Gastroesophageal sphincter (tissue), 4 donors: ENCODE measurements at regions not wholly inside any gene's neighbourhood (a gene's known extent, or its start where the extent isn't known, plus 50 kb on each side); places are given as distances from the start of the nearest gene placed in this dataset.

Experiments
- ATAC-seq: fragments of 150-250 bp; one replicate; pipeline ENCODE4 v1.9.1; 2016; ENCODE audit warnings: mild to moderate bottlenecking, moderate library complexity
- H3K27ac ChIP-seq, 4 donors: fragments of 200-600 bp; sonication (generic) in 3 of 4; 1 replicate in 3 of 4; 2 replicates in 1 of 4; pipeline ENCODE4 v1.5.1; 2016 to 2019
- H3K27me3 ChIP-seq: fragments of 200-600 bp; sonication (generic); one replicate; pipeline ENCODE4 v1.5.1; 2019
- H3K36me3 ChIP-seq, 2 donors: fragments of 200-600 bp; sonication (generic); one replicate each; pipeline ENCODE4 v1.5.1; 2019; ENCODE audit warnings: control low read depth in 1 of 2
- H3K4me1 ChIP-seq, 3 donors: fragments of 200-600 bp; sonication (generic); 1 replicate in 2 of 3; 2 replicates in 1 of 3; pipeline ENCODE4 v1.5.1; 2016 to 2019; ENCODE audit warnings: control low read depth in 2 of 3
- H3K4me3 ChIP-seq, 2 donors: fragments of 200-600 bp; sonication (generic); one replicate each; pipeline ENCODE4 v1.5.1; 2019; ENCODE audit warnings: mild to moderate bottlenecking in 1 of 2, moderate library complexity in 1 of 2
- H3K9me3 ChIP-seq, 3 donors: fragments of 200-600 bp; sonication (generic); one replicate each; pipeline ENCODE4 v1.5.1; 2017 to 2019; ENCODE audit warnings: control low read depth in 2 of 3
- EP300 ChIP-seq: sonication (generic); formaldehyde crosslinking; IDR thresholded peaks from one replicate; pipeline ENCODE4 v1.6.1; 2017; ENCODE audit warnings: antibody characterized with exemption, mild to moderate bottlenecking
- POLR2A ChIP-seq, 2 donors: fragments of 450-650 bp; IDR thresholded peaks; one replicate each; pipeline ENCODE4 v1.6.1; 2017; ENCODE audit warnings: antibody characterized with exemption in 2 of 2, mild to moderate bottlenecking in 2 of 2, moderate library complexity in 1 of 2
- POLR2AphosphoS5 ChIP-seq: sonication (generic); formaldehyde crosslinking; IDR thresholded peaks from one replicate; pipeline ENCODE4 v1.6.1; 2017; ENCODE audit warnings: antibody characterized with exemption
- WGBS, 2 donors: methylation state at CpG; one replicate each; pipeline ENCODE4 v1.1.5; 2018; ENCODE audit warnings: low coverage in 1 of 2; 5-methylcytosine and 5-hydroxymethylcytosine counted together
- TF ChIP-seq, protein P1 (sequence below), 4 experiments: fragments of 200-600 bp in 2 of 4; fragments of 450-650 bp in 2 of 4; sonication (generic) in 1 of 4; IDR thresholded peaks; one replicate each; pipeline ENCODE4 v1.5.1; 2017 to 2019; ENCODE audit warnings: antibody characterized with exemption in 4 of 4, mild to moderate bottlenecking in 2 of 4, moderate library complexity in 2 of 4

- H3K9me3 ChIP-seq = no peaks in the 10 kb centered on the region
- 28 to 31% methylated on average over 2 of the region's 5 CpGs for WGBS, 2 donors
- H3K4me1 ChIP-seq = peaks cover 0 to 9% (median 0%) of the 10 kb centered on the region in 3 donors
- TF ChIP-seq, protein P1, sequence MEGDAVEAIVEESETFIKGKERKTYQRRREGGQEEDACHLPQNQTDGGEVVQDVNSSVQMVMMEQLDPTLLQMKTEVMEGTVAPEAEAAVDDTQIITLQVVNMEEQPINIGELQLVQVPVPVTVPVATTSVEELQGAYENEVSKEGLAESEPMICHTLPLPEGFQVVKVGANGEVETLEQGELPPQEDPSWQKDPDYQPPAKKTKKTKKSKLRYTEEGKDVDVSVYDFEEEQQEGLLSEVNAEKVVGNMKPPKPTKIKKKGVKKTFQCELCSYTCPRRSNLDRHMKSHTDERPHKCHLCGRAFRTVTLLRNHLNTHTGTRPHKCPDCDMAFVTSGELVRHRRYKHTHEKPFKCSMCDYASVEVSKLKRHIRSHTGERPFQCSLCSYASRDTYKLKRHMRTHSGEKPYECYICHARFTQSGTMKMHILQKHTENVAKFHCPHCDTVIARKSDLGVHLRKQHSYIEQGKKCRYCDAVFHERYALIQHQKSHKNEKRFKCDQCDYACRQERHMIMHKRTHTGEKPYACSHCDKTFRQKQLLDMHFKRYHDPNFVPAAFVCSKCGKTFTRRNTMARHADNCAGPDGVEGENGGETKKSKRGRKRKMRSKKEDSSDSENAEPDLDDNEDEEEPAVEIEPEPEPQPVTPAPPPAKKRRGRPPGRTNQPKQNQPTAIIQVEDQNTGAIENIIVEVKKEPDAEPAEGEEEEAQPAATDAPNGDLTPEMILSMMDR (IDR thresholded peaks at IDR 0.05) = no peak
- TF ChIP-seq POLR2AphosphoS5 (no peak), EP300 (no peak), POLR2A (IDR thresholded peaks at IDR 0.05) (no peak)
- H3K36me3 ChIP-seq = no peaks in the 10 kb centered on the region
- no peak overlapping the region for H3K4me3 ChIP-seq
- H3K27ac ChIP-seq = no peak overlapping the region
- ATAC-seq = no peak
- H3K27me3 ChIP-seq = no peaks in the 10 kb centered on the region
Measured at GRCh38 chr1:55329091-55329490, 113.9 kb upstream of the USP24 start.

- Histone ChIP-seq H3K4me3 (no peak overlapping the region), H3K27ac (no peak overlapping the region), H3K36me3 (no peaks in the 10 kb centered on the region), H3K27me3 (no peaks in the 10 kb centered on the region), H3K4me1 (peaks cover 0 to 9% (median 0%) of the 10 kb centered on the region in 3 donors), H3K9me3 (no peaks in the 10 kb centered on the region)
- WGBS, 2 donors = 61 to 73% methylated on average over 14 of the region's 14 CpGs
- ATAC-seq = no peak
- TF ChIP-seq POLR2A (IDR thresholded peaks at IDR 0.05) (no peak), POLR2AphosphoS5 (no peak), EP300 (no peak)
- TF ChIP-seq, protein P1 (IDR thresholded peaks at IDR 0.05) = no peak
Measured at GRCh38 chr1:55326496-55327243, 111.5 kb upstream of the USP24 start.

GRCh38 chr1:55323760-55324159 lies 108.6 kb upstream of the USP24 start:
- WGBS, 2 donors = 86 to 94% methylated on average over 2 to 5 of the region's 6 CpGs
- Histone ChIP-seq H3K4me3 (no peak overlapping the region), H3K9me3 (no peaks in the 10 kb centered on the region), H3K4me1 (peaks cover 0 to 3% (median 0%) of the 10 kb centered on the region in 3 donors), H3K36me3 (no peaks in the 10 kb centered on the region), H3K27me3 (no peaks in the 10 kb centered on the region), H3K27ac (no peak overlapping the region)
- no peak for ATAC-seq
- TF ChIP-seq, protein P1 (IDR thresholded peaks at IDR 0.05) = no peak
- no peak for TF ChIP-seq POLR2A (IDR thresholded peaks at IDR 0.05)
- TF ChIP-seq POLR2AphosphoS5 = no peak
- TF ChIP-seq EP300 = no peak

DNA sequence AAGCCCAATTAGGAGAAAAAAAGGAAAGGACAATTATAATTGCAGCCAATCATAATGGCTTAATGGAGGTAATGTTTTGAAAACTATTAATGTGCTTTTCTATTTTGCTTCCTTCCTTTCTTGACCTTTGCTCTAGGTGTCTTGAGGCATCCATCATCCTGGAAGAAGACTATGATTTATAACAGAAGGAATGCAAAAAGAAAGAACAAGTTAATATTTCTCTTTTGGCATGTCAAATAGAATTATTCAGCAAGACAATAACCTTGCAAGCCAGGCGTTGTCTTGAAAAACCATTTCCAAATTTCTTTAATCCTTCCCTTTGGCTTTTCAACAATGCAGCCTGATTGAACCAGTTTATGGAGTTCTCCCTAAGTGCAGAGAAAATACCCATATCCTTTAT lies 107.7 kb upstream of the USP24 start:
- H3K27me3 ChIP-seq = no peaks in the 10 kb centered on the region
- H3K36me3 ChIP-seq = no peaks in the 10 kb centered on the region
- no peak for ATAC-seq
- no peak overlapping the region for H3K4me3 ChIP-seq
- 47% methylated on average over 1 of the region's 1 CpG; no CpG with 5 or more reads in 1 of the 2 donors for WGBS, 2 donors
- no peaks in the 10 kb centered on the region for H3K9me3 ChIP-seq
- peaks cover 0 to 3% (median 0%) of the 10 kb centered on the region in 3 donors for H3K4me1 ChIP-seq
- H3K27ac ChIP-seq = no peak overlapping the region
- TF ChIP-seq EP300 = no peak
- TF ChIP-seq, protein P1 (IDR thresholded peaks at IDR 0.05) = no peak
- no peak for TF ChIP-seq POLR2AphosphoS5
- no peak for TF ChIP-seq POLR2A (IDR thresholded peaks at IDR 0.05)

DNA sequence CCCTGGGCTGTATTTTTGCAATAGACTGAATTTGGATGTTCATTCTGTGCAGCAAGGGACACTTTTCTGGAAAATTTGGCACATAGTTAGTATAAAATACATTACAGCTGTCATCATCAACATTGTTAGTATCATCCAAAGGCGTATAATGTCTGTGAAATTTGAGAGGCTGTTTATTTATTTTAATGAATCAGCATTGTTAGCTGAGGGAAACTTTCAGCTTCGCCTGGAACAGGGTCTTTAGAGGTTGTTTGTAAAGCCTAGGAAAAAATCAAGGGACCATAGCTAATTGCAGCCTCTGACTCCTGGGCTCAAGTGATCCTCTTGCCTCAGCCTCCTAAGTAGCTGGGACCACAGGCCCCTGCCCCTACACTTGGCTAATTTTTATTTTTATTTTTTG lies 106.8 kb upstream of the USP24 start:
- TF ChIP-seq EP300 (no peak), POLR2A (IDR thresholded peaks at IDR 0.05) (no peak), POLR2AphosphoS5 (no peak)
- TF ChIP-seq, protein P1 (IDR thresholded peaks at IDR 0.05) = no peak
- no peak overlapping the region for H3K4me3 ChIP-seq
- no peaks in the 10 kb centered on the region for H3K27me3 ChIP-seq
- 45 to 58% methylated on average over 2 of the region's 2 CpGs for WGBS, 2 donors
- H3K36me3 ChIP-seq = no peaks in the 10 kb centered on the region
- peaks cover 0 to 3% (median 0%) of the 10 kb centered on the region in 3 donors for H3K4me1 ChIP-seq
- no peak for ATAC-seq
- H3K27ac ChIP-seq = peak overlapping the region in 1 of 4 donors; percentile 16
- H3K9me3 ChIP-seq = no peaks in the 10 kb centered on the region
